ENCODE measurements at regions not wholly inside any gene's neighbourhood (a gene's known extent, or its start where the extent isn't known, plus 50 kb on each side); places are given as distances from the start of the nearest gene placed in this dataset.

DNA sequence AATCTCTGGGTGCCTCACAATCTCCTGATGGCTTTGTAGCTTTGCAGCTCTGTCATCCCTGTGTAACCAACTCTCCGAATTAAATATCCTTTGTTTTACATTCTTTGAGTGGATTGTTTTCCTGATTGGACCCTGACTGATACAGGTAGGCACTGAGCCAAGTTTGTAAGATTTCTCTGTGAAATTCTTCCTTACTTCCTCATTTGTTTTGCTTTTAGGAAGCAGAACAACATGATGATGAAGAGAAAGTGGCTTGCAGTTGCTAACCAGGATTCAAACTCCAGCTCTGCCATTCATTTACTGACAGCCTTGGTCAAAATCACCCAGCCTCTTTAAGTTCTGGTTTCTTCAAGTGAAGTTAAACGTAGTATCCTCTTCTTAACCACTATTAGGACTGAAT, 452.3 kb downstream of the OMA1 start:
- H3K9me3 ChIP-seq (ENCODE audit: insufficient read depth, low read length, severe bottlenecking): no peaks in the 10 kb centered on the region
- ATAC-seq (ENCODE audit: insufficient read depth, low read depth): no peak

DNA sequence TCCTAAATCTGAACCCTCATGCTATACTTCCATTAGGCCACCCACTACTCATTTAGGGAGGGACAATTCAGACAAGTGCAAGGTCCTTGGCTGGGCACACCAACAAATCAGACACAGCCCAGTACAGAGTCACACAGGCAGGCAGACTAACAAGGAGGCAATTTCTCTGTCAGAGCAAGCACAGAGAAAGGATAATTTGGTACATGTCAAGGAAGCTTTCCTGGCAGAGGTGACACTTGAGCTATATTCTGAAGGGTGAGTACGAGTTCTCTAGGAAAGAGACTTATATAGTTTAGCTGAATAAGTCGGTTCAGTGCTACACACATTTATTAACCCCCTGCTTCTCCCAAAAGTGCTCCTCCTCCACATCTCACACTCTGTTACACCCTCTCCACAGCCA, 455.9 kb downstream of the OMA1 start:
- H3K4me1 ChIP-seq (ENCODE audit: insufficient read depth, low read length): no peaks in the 10 kb centered on the region
- no peak overlapping the region for H3K27ac ChIP-seq (ENCODE audit: low read length)
- H3K4me2 ChIP-seq (ENCODE audit: insufficient read depth, low read length): no peak overlapping the region
- H3K36me3 ChIP-seq (ENCODE audit: insufficient read depth, low read length): no peaks in the 10 kb centered on the region
- no peaks in the 10 kb centered on the region for H4K20me1 ChIP-seq (ENCODE audit: insufficient read depth, low read length)
- H3K79me2 ChIP-seq (ENCODE audit: insufficient read depth, low read length): no peaks in the 10 kb centered on the region
- TF ChIP-seq, protein P1, sequence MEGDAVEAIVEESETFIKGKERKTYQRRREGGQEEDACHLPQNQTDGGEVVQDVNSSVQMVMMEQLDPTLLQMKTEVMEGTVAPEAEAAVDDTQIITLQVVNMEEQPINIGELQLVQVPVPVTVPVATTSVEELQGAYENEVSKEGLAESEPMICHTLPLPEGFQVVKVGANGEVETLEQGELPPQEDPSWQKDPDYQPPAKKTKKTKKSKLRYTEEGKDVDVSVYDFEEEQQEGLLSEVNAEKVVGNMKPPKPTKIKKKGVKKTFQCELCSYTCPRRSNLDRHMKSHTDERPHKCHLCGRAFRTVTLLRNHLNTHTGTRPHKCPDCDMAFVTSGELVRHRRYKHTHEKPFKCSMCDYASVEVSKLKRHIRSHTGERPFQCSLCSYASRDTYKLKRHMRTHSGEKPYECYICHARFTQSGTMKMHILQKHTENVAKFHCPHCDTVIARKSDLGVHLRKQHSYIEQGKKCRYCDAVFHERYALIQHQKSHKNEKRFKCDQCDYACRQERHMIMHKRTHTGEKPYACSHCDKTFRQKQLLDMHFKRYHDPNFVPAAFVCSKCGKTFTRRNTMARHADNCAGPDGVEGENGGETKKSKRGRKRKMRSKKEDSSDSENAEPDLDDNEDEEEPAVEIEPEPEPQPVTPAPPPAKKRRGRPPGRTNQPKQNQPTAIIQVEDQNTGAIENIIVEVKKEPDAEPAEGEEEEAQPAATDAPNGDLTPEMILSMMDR (IDR thresholded peaks at IDR 0.05; ENCODE audit: borderline replicate concordance, extremely low read depth, low read length, poor library complexity, severe bottlenecking): no peak
- no peak for TF ChIP-seq EZH2 (IDR thresholded peaks at IDR 0.05; ENCODE audit: borderline replicate concordance, low read depth, low read length, severe bottlenecking)
- H2AFZ ChIP-seq (ENCODE audit: low read depth, low read length): no peak overlapping the region
- no peaks in the 10 kb centered on the region for H3K9me3 ChIP-seq (ENCODE audit: insufficient read depth, low read length, severe bottlenecking)
- DNase-seq: no peak
- H3K4me3 ChIP-seq (ENCODE audit: low read depth in 1 of 2, low read length in 2 of 2): no peak overlapping the region
- ATAC-seq (ENCODE audit: insufficient read depth, low read depth): no peak
- no peak overlapping the region for H3K9ac ChIP-seq (ENCODE audit: low read depth, low read length)
- no peaks in the 10 kb centered on the region for H3K27me3 ChIP-seq (ENCODE audit: insufficient read depth, low read length, poor library complexity)

More for the DNA sequence above, 452.3 kb downstream of the OMA1 start:
- Histone ChIP-seq H3K4me1 (ENCODE audit: insufficient read depth, low read length) (no peaks in the 10 kb centered on the region), H2AFZ (ENCODE audit: low read depth, low read length) (no peak overlapping the region), H3K4me2 (ENCODE audit: insufficient read depth, low read length) (no peak overlapping the region), H3K27me3 (ENCODE audit: insufficient read depth, low read length, poor library complexity) (no peaks in the 10 kb centered on the region), H3K36me3 (ENCODE audit: insufficient read depth, low read length) (no peaks in the 10 kb centered on the region), H3K4me3 (ENCODE audit: low read depth in 1 of 2, low read length in 2 of 2) (no peak overlapping the region), H4K20me1 (ENCODE audit: insufficient read depth, low read length) (no peaks in the 10 kb centered on the region), H3K27ac (ENCODE audit: low read length) (no peak overlapping the region), H3K9ac (ENCODE audit: low read depth, low read length) (no peak overlapping the region), H3K79me2 (ENCODE audit: insufficient read depth, low read length) (no peaks in the 10 kb centered on the region)
- no peak for DNase-seq
- no peak for TF ChIP-seq EZH2 (IDR thresholded peaks at IDR 0.05; ENCODE audit: borderline replicate concordance, low read depth, low read length, severe bottlenecking)
- TF ChIP-seq, protein P1 (IDR thresholded peaks at IDR 0.05; ENCODE audit: borderline replicate concordance, extremely low read depth, low read length, poor library complexity, severe bottlenecking): no peak

DNA sequence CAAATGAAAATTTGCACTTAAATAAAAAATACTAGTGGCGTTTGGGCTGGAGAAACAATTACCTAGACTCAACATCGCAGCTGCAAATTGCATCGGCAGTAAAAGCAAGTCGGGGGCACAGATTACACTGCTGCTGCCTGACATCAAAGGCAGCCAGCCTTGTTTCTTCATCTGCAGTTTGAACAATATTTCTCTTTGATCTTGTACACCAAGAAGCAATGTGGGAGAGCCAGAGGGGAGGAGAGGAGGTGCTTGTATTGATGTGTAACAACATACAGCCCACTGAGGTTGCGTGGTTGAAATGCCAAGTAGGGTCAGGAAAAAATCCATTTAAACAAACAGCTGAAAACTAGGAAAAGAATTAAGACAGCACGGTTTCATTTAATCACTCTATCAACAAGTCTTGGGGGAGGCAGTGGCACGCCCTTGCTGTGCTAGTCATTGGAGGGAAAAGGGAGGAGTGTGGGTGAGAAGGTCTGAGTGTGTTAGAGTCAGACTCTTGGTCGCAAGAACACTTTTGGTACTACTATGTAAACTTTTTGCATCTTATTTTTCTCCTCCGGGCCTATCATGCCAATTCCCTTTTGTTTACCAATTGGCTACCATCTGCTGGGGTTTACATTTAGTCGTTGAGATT, 456.5 kb downstream of the OMA1 start:
- Histone ChIP-seq H3K4me2 (ENCODE audit: insufficient read depth, low read length) (no peak overlapping the region), H3K79me2 (ENCODE audit: insufficient read depth, low read length) (no peaks in the 10 kb centered on the region), H4K20me1 (ENCODE audit: insufficient read depth, low read length) (no peaks in the 10 kb centered on the region), H3K4me1 (ENCODE audit: insufficient read depth, low read length) (no peaks in the 10 kb centered on the region), H3K9me3 (ENCODE audit: insufficient read depth, low read length, severe bottlenecking) (no peaks in the 10 kb centered on the region), H3K27me3 (ENCODE audit: insufficient read depth, low read length, poor library complexity) (no peaks in the 10 kb centered on the region), H3K4me3 (ENCODE audit: low read depth in 1 of 2, low read length in 2 of 2) (no peak overlapping the region), H2AFZ (ENCODE audit: low read depth, low read length) (no peak overlapping the region), H3K9ac (ENCODE audit: low read depth, low read length) (no peak overlapping the region), H3K27ac (ENCODE audit: low read length) (no peak overlapping the region), H3K36me3 (ENCODE audit: insufficient read depth, low read length) (no peaks in the 10 kb centered on the region)
- ATAC-seq (ENCODE audit: insufficient read depth, low read depth) (peak; percentile 82), DNase-seq (peak; percentile 36)
- TF ChIP-seq, protein P1 (IDR thresholded peaks at IDR 0.05; ENCODE audit: borderline replicate concordance, extremely low read depth, low read length, poor library complexity, severe bottlenecking): no peak
- no peak for TF ChIP-seq EZH2 (IDR thresholded peaks at IDR 0.05; ENCODE audit: borderline replicate concordance, low read depth, low read length, severe bottlenecking)

All from DND-41 (cell line).